Urinary bladder (tissue), 3 donors: ENCODE measurements at regions not wholly inside any gene's neighbourhood (a gene's known extent, or its start where the extent isn't known, plus 50 kb on each side); places are given as distances from the start of the nearest gene placed in this dataset.
"Not testable (repeated sequence)": the region's sequence is repeated elsewhere in the genome, so short reads cannot be mapped to it uniquely, and the experiment has no call there.

Source experiments
- DNase-seq: peaks from one replicate; pipeline ENCODE4 v3.0.0-alpha.2; 2015; ENCODE audit errors: extremely low spot score
- H3K27ac ChIP-seq: one replicate; pipeline ENCODE4 v1.5.1; 2013; ENCODE audit warnings: low read depth, mild to moderate bottlenecking, moderate library complexity
- H3K36me3 ChIP-seq: one replicate; pipeline ENCODE4 v1.6.1; 2013; ENCODE audit warnings: mild to moderate bottlenecking, moderate library complexity; ENCODE audit not compliant: insufficient read depth
- H3K4me1 ChIP-seq: one replicate; pipeline ENCODE4 v1.6.1; 2013; ENCODE audit warnings: mild to moderate bottlenecking, moderate library complexity; ENCODE audit not compliant: insufficient read depth
- H3K4me3 ChIP-seq: one replicate; pipeline ENCODE4 v1.5.1; 2013; ENCODE audit warnings: low read depth, low read length
- WGBS: extraction: QIAGEN DNeasy Blood & Tissue Kit; methylation state at CpG from one replicate; pipeline ENCODE4 v1.1.7; 2013; 5-methylcytosine and 5-hydroxymethylcytosine counted together
- donor health status: healthy with polysubstance abuse.
- donor health status: healthy.

DNA sequence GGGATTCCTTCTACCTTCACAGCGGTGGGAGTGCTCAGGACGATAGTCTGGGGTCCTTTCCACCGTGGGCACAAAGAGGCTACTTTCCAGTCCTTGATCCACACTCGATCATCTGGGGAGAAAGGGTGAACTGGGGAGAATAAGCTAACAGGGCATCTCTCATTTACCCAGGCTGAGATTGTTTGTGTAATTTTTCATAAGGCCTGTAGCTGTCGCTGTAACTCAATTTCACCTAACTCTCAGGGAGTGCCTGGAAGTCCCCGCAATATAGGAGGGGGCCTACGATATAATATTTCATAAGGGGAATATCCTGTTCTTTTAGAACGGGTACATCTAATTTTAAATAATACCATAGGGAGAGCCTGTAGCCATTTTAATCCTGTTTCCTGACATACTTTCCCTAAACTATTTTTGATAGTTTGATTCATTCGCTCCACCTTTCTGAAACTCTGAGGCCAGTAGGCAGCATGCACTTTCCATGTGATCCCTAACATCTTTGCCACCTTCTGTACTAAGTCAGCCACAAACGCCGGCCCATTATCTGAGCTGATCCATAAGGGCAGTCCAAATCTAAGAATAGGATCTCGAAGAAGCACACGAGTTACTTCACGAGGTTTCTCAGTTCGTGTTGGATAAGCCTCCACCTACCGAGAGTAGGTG lies 127.2 kb upstream of the CCZ1B start:
- H3K27ac ChIP-seq, DNase-seq, H3K4me3 ChIP-seq, H3K4me1 ChIP-seq, H3K36me3 ChIP-seq: not testable (repeated sequence)
- 42% methylated on average over 16 of the region's 16 CpGs for WGBS

DNA sequence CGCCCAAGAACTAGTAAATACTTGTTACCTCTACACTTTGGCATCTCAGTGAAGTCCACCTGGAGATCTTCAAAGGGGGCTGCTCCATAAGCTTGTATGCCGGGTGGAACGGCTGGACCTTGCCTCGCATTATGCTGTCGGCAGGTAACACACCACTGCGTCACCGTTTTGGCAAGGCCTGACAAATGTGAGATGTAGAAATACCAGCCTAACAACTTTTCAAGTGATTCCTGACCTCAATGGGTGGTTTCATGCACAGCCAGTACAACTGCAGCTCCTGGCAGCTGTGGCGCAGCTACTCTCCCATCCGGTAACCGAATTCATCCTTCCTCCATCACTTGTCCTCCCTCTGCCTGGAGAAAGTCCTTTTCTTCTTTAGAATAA lies 127.7 kb upstream of the CCZ1B start:
- 70% methylated on average over 9 of the region's 10 CpGs for WGBS
- not testable (repeated sequence) for H3K4me1 ChIP-seq, H3K4me3 ChIP-seq, DNase-seq, H3K27ac ChIP-seq, H3K36me3 ChIP-seq

DNA sequence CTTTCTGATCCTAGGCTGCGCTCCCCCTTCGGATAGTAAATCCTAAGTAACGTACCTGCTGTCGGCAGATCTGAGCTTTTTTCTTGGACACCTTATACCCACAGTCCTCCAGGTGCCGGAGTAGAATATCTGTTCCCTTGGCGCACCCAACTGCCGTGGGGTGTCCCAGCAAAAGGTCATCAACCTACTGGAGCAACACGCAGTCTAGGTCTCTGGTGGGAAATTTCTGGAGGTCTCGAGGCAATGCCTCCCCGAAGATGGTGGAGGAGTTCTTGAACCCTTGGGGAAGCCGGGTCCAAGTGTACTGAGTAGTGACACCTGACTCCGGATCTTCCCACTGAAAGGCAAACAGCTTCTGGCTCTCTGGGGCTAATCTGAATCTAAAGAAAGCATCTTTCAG lies 129.3 kb upstream of the CCZ1B start:
- H3K4me1 ChIP-seq, H3K36me3 ChIP-seq, H3K27ac ChIP-seq, H3K4me3 ChIP-seq, DNase-seq: not testable (repeated sequence)
- WGBS = 95% methylated on average over 12 of the region's 12 CpGs

DNA sequence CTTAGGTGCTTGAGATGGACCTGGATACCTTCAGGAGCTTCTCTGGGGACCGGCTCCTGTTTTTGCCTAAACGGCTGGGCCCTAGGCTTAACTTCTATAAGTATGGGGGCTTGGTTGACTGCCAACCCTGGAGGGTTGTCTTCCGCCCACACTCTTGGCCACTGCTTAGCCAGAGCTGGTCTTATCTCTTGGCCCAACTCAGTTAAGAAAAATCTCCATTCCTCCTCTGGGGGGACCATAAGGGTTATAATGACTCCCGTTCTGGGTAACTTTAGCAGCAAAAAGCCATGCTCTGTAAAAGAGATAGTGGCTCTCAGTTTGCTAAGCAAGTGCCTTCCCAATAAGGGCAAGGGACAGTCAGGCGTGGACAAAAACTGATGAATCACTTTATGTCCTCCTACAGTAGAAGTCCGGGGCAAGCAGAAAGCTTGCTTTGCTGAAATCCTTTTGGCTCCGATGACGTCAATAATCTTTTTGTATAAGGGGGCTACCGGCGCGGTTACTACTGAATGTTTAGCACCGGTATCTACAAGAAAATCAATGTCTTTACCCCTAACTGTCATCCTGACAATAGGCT lies 130.0 kb upstream of the CCZ1B start:
- H3K4me1 ChIP-seq, H3K36me3 ChIP-seq, H3K27ac ChIP-seq, DNase-seq, H3K4me3 ChIP-seq: not testable (repeated sequence)
- 55% methylated on average over 12 of the region's 12 CpGs for WGBS

DNA sequence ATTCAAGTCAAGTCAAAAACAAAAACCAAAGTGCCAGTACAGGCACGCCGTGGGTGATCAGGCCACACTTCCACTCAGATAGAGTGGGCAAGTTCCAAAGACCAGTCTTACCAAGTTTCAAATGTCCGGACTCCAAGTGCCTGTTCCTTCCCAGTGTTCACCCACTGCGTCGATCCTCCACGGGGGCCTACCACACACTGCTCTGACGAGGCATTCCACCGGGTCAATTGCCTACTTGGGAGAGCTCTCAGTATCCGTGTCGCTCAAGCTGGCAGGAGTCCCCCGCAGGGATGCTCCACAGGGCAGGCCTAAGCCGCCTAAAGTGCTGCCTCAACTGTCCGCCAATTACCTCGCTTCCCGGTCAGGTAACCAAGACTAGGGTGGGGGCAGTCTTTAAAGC lies 132.3 kb upstream of the CCZ1B start:
- not testable (repeated sequence) for H3K4me1 ChIP-seq, H3K27ac ChIP-seq
- WGBS = 92% methylated on average over 15 of the region's 15 CpGs

DNA sequence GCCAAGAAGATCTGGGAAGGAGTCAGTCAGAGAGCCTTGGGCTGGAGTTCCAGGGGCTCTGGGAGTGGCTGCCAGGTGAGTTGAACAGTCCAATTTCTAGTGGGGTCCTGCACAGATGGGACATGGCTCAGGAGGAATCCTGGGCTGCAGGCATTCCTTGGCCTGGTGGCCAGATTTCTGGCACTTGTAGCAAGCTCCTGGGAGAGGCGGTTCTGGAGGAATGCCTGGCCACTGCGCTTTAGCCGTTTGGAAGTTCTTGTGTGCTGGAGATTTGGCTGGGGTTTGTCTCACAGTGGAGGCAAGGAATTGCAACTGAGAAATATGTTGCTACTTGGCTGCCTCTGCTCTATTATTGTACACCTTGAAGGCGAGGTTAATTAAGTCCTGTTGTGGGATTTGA lies 133.9 kb upstream of the CCZ1B start:
- 72% methylated on average over 4 of the region's 4 CpGs for WGBS
- not testable (repeated sequence) for H3K4me3 ChIP-seq, H3K36me3 ChIP-seq, H3K4me1 ChIP-seq, H3K27ac ChIP-seq, DNase-seq

More for the DNA sequence above, 132.3 kb upstream of the CCZ1B start:
- H3K4me3 ChIP-seq, H3K36me3 ChIP-seq, DNase-seq: not testable (repeated sequence)

DNA sequence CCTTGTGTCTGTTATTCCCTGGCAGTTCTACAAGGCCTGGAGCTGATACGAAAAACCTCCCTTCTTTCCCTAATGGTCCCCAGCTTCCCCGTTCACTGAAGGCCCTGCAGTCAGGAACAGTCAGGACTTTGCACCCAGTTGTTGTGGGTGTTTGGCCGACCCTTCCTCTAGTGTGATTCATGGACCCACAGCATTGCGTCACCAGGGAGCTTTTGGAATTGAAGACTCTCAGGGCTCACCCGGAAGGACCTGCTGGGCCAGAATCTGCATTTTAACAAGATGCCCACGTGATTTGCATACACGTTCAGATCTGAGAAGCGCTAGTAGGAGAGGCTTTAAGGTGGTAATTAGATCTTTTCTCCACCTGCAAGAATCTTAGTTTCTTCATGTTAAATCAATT lies 136.8 kb upstream of the CCZ1B start:
- 69% methylated on average over 8 of the region's 8 CpGs for WGBS
- H3K36me3 ChIP-seq, DNase-seq, H3K27ac ChIP-seq, H3K4me3 ChIP-seq, H3K4me1 ChIP-seq: not testable (repeated sequence)

DNA sequence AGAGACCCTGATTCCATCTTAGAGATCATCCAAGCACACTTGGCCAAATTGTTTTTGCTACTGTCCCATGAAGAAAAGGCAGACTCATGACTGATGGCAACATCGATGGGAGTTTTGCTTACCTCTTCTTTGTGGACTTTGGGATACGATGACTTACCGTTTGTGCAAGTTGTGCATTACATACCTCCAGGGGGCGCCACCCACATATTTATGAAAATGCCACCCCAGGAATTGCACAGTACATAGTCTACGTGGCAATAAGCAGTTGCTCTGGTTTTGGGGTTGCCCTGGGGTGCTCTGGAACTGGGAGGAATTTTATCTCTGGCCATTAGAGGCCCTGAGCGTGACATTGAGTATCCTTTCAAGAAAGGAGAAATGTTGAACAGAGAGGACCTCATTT lies 139.0 kb upstream of the CCZ1B start:
- not testable (repeated sequence) for DNase-seq, H3K27ac ChIP-seq, H3K4me3 ChIP-seq, H3K36me3 ChIP-seq, H3K4me1 ChIP-seq
- 43% methylated on average over 6 of the region's 6 CpGs for WGBS

DNA sequence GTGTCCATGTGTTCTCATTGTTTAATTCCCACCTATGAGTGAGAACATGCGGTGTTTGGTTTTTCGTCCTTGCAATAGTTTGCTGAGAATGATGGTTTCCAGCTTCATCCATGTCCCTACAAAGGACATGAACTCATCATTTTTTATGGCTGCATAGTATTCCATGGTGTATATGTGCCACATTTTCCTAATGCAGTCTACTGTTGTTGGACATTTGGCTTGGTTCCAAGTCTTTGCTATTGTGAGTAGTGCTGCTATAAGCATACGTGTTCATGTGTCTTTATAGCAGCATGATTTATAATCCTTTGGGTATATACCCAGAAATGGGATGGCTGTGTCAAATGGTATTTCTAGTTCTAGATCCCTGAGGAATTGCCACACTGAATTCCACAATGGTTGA lies 144.1 kb upstream of the CCZ1B start:
- H3K27ac ChIP-seq, H3K4me1 ChIP-seq, DNase-seq, H3K36me3 ChIP-seq, H3K4me3 ChIP-seq: not testable (repeated sequence)
- WGBS = 89% methylated on average over 1 of the region's 3 CpGs

DNA sequence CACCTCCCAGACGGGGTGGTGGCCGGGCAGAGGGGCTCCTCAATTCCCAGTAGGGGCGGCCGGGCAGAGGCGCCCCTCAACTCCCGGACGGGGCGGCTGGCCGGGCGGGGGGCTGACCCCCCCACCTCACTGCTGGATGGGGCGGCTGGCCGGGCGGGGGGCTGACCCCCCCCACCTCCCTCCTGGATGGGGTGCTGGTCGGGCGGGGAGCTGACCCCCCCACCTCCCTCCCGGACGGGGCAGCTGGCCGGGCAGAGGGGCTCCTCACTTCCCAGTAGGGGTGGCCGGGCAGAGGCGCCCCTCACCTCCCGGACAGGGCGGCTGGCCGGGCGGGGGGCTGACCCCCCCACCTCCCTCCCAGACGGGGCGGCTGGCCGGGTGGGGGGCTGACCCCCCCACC lies 148.8 kb upstream of the CCZ1B start:
- H3K4me3 ChIP-seq, H3K4me1 ChIP-seq, DNase-seq, H3K27ac ChIP-seq, H3K36me3 ChIP-seq: not testable (repeated sequence)
- WGBS = 89% methylated on average over 20 of the region's 27 CpGs

DNA sequence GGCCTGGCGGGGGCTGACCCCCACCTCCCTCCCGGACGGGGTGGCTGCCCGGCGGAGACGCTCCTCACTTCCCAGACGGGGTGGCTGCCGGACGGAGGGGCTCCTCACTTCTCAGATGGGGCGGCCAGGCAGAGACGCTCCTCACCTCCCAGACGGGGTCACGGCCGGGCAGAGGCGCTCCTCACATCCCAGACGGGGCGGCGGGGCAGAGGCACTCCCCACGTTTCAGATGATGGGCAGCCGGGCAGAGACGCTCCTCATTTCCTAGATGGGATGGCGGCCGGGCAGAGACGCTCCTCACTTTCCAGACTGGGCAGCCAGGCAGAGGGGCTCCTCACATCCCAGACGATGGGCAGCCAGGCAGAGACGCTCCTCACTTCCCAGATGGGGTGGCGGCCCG lies 149.3 kb upstream of the CCZ1B start:
- DNase-seq, H3K4me1 ChIP-seq, H3K4me3 ChIP-seq, H3K36me3 ChIP-seq, H3K27ac ChIP-seq: not testable (repeated sequence)
- 84% methylated on average over 26 of the region's 28 CpGs for WGBS

DNA sequence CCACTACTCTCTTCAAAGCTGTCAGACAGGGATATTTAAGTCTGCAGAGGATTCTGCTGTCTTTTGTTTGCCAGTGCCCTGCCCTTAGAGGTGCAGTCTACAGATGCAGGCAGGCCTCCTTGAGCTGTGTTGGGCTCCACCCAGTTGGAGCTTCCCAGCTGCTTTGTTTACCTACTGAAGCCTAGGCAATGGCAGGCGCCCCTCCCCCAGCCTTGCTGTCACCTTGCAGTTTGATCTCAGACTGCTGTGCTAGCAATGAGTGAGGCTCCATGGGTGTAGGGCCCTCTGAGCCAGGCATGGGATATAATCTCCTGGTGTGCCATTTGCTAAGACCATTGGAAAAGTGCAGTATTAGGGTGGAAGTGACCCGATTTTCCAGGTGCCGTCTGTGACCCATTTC lies 151.3 kb upstream of the CCZ1B start:
- not testable (repeated sequence) for DNase-seq, H3K4me3 ChIP-seq, H3K27ac ChIP-seq, H3K4me1 ChIP-seq, H3K36me3 ChIP-seq
- WGBS = 90% methylated on average over 3 of the region's 3 CpGs

DNA sequence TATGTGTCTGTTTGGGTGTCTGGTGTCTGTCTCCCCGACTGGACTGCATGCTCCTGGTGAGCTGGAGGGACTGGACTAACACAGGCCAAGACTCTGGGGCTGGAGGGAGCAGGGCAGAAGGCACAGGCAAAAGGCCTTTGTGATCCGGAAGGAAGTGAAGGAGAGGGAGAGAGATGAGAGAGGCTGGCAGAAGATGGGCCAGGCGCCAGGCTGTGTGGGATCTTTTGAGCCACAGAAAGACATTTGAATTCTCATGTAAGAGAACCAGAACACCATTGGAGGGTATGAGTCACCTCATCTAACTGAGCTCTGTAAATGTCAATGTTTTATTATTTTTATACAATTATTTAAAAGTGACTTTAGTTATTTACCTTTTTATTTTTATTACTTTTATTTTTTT lies 152.3 kb upstream of the CCZ1B start:
- not testable (repeated sequence) for H3K4me3 ChIP-seq, H3K4me1 ChIP-seq
- WGBS = 90% methylated on average over 3 of the region's 3 CpGs

DNA sequence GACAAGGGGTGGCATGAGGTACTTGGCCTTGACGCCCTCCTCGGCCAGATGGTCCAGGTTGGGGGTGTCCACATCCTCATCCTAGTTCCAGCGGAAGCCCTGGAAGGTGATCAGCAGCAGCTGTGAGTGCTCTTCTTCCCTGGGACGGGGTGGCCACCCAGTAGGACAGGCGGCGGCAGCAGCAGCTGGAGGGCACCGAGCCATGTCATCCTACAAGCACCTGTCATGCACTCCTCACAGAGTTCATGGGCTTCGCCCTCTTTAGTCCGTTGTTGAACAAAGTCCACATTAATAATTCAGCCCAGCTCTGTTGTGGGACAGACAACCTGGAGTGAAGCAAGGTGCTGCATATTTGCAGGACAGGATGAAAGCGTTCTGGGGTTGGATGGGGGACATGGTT lies 153.4 kb upstream of the CCZ1B start:
- not testable (repeated sequence) for H3K36me3 ChIP-seq, H3K27ac ChIP-seq, DNase-seq, H3K4me3 ChIP-seq, H3K4me1 ChIP-seq
- 88% methylated on average over 10 of the region's 10 CpGs for WGBS

More for the DNA sequence above, 152.3 kb upstream of the CCZ1B start:
- not testable (repeated sequence) for DNase-seq, H3K36me3 ChIP-seq, H3K27ac ChIP-seq

DNA sequence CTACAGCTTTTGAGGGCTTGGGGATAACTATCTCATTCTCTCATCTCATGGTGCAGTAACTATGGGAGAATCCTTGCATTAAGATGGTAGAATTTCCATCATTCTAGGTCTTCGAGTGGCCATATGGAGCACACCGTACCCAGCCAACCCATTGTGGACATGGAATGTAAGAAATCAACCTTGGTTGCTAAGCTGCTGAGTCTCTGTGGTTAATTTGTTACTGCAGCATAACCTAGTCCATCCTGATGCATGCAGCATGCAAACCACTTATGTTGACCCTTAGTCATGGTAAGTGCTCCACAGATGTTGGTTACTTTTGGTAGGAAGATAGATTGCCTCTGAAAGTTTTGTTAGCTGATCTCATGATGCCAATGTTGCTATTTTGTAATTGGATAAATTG lies 156.3 kb upstream of the CCZ1B start:
- not testable (repeated sequence) for H3K27ac ChIP-seq, DNase-seq, H3K4me1 ChIP-seq, H3K4me3 ChIP-seq, H3K36me3 ChIP-seq
- 93% methylated on average over 2 of the region's 2 CpGs for WGBS
